IPS-11a (cell line): ENCODE measurements at regions not wholly inside any gene's neighbourhood (a gene's known extent, or its start where the extent isn't known, plus 50 kb on each side); places are given as distances from the start of the nearest gene placed in this dataset.
"Not testable (repeated sequence)": the region's sequence is repeated elsewhere in the genome, so short reads cannot be mapped to it uniquely, and the experiment has no call there.

Source experiments
- H3K4me3 ChIP-seq: one replicate; pipeline ENCODE4 v1.5.1; 2013; ENCODE audit warnings: low read depth, low read length, control low read depth

DNA sequence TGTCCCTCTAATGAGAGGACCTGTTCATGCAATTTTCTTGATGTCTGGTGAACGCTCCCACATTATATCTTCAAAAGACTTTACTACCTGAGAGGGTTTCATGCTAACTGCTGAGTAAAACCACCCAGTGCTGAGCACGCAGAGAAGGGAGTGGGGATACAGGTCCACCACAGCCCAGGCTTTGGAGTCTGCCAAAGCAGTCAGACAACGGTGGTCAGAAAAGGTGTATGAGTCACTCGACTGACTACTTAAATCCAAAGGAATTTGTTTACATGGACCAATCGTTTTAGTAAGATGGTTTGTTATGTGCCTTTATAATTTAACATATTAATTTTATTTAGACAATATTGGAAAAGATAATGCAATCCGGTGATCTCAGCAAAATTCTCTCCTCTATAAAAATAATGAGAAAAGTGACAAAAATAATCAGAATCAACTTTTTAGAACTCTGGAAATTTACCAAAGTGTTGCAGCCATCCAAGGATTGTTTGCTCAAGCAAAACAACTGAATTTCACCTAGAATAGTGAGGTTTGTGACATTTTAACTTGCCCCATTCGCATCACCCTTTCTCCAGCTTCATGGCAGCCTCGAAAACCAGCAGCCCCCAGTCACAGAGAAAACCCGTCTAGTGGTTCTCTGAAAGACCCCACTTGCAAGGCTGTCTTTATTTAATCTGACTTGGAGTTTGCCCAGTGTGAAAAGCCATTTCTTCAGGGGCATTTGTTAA is 52.1 kb upstream of the PLGLB2 start:
- not testable (repeated sequence) for H3K4me3 ChIP-seq
